ENCODE measurements at regions not wholly inside any gene's neighbourhood (a gene's known extent, or its start where the extent isn't known, plus 50 kb on each side); places are given as distances from the start of the nearest gene placed in this dataset.

GRCh38 chr6:113317891-113318574 lies 539.1 kb upstream of the MARCKS start:
- DNase-seq, result no peak

- DNase-seq, result no peak
Observed at GRCh38 chr6:113318575-113318917, 538.6 kb upstream of the MARCKS start.

GRCh38 chr6:113320653-113321052 lies 536.5 kb upstream of the MARCKS start:
- no peak for DNase-seq

GRCh38 chr6:113326781-113327180 lies 530.4 kb upstream of the MARCKS start:
- no peak for DNase-seq

GRCh38 chr6:113328886-113329381 lies 528.2 kb upstream of the MARCKS start:
- DNase-seq, result no peak

GRCh38 chr6:113329942-113330635 lies 527.1 kb upstream of the MARCKS start:
- DNase-seq, result no peak

GRCh38 chr6:113330636-113330946 lies 526.6 kb upstream of the MARCKS start:
- no peak for DNase-seq

GRCh38 chr6:113331021-113331420 lies 526.1 kb upstream of the MARCKS start:
- DNase-seq, result no peak

- no peak for DNase-seq
Observed at GRCh38 chr6:113338644-113339043, 518.5 kb upstream of the MARCKS start.

- no peak for DNase-seq
Observed at GRCh38 chr6:113339209-113339608, 517.9 kb upstream of the MARCKS start.

- DNase-seq, result no peak
Observed at GRCh38 chr6:113340371-113340770, 516.8 kb upstream of the MARCKS start.

GRCh38 chr6:113343940-113344339 lies 513.2 kb upstream of the MARCKS start:
- DNase-seq, result no peak

- no peak for DNase-seq
Observed at GRCh38 chr6:113344969-113345368, 512.2 kb upstream of the MARCKS start.

GRCh38 chr6:113347436-113347835 lies 509.7 kb upstream of the MARCKS start:
- DNase-seq, result no peak

- DNase-seq, result no peak
Observed at GRCh38 chr6:113350461-113350860, 506.7 kb upstream of the MARCKS start.

GRCh38 chr6:113351173-113351834 lies 505.8 kb upstream of the MARCKS start:
- DNase-seq, result no peak

- peak in 1 of 5 experiments; percentile 1 for DNase-seq
Observed at GRCh38 chr6:113352029-113352801, 504.9 kb upstream of the MARCKS start.

- DNase-seq, result no peak
Observed at GRCh38 chr6:113352831-113353230, 504.3 kb upstream of the MARCKS start.

GRCh38 chr6:113353392-113353791 lies 503.8 kb upstream of the MARCKS start:
- DNase-seq, result no peak

GRCh38 chr6:113354204-113354895 lies 502.8 kb upstream of the MARCKS start:
- no peak for DNase-seq

- no peak for DNase-seq
Observed at GRCh38 chr6:113356139-113356538, 501.0 kb upstream of the MARCKS start.

- no peak for DNase-seq
Observed at GRCh38 chr6:113357041-113357440, 500.1 kb upstream of the MARCKS start.
